SK-N-SH (cell line): ENCODE measurements at regions not wholly inside any gene's neighbourhood (a gene's known extent, or its start where the extent isn't known, plus 50 kb on each side); places are given as distances from the start of the nearest gene placed in this dataset.

ENCODE experiments used
- CTCF ChIP-seq: fragments of 200-600 bp; sonication (generic); IDR thresholded peaks from 2 replicates; pipeline ENCODE4 v1.6.1; 2017; ENCODE audit warnings: antibody characterized with exemption, mild to moderate bottlenecking, moderate library complexity
- EZH2phosphoT487 ChIP-seq: fragments of 200-600 bp; sonication (generic); IDR thresholded peaks from 2 replicates; pipeline ENCODE4 v1.6.1; 2017; ENCODE audit warnings: low read depth, mixed run types, mild to moderate bottlenecking, antibody characterized with exemption, moderate library complexity, borderline replicate concordance
- NRF1 ChIP-seq: IDR thresholded peaks from 2 replicates; pipeline ENCODE4 v1.6.1; 2012; ENCODE audit warnings: low read depth, mild to moderate bottlenecking, low read length
- POLR2AphosphoS5 ChIP-seq: IDR thresholded peaks from 2 replicates; pipeline ENCODE4 v1.6.1; 2012; ENCODE audit warnings: low read depth, low read length
- RFX5 ChIP-seq: IDR thresholded peaks from 2 replicates; pipeline ENCODE4 v1.6.1; 2012; ENCODE audit warnings: mild to moderate bottlenecking, improper control_type of control experiment, low read length
- YY1 ChIP-seq: IDR thresholded peaks from 2 replicates; pipeline ENCODE4 v1.4.0; 2012; ENCODE audit warnings: low read depth, mild to moderate bottlenecking
- TF ChIP-seq, protein P1 (sequence below): IDR thresholded peaks from 2 replicates; pipeline ENCODE4 v1.4.0; 2012; ENCODE audit warnings: low read depth, borderline replicate concordance

- TF ChIP-seq EZH2phosphoT487 (no peak), RFX5 (no peak), POLR2AphosphoS5 (no peak), YY1 (no peak), NRF1 (no peak), CTCF (no peak)
- TF ChIP-seq, protein P1, sequence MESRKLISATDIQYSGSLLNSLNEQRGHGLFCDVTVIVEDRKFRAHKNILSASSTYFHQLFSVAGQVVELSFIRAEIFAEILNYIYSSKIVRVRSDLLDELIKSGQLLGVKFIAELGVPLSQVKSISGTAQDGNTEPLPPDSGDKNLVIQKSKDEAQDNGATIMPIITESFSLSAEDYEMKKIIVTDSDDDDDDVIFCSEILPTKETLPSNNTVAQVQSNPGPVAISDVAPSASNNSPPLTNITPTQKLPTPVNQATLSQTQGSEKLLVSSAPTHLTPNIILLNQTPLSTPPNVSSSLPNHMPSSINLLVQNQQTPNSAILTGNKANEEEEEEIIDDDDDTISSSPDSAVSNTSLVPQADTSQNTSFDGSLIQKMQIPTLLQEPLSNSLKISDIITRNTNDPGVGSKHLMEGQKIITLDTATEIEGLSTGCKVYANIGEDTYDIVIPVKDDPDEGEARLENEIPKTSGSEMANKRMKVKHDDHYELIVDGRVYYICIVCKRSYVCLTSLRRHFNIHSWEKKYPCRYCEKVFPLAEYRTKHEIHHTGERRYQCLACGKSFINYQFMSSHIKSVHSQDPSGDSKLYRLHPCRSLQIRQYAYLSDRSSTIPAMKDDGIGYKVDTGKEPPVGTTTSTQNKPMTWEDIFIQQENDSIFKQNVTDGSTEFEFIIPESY = no peak
Measured at GRCh38 chr1:25062621-25063255, 132.7 kb upstream of the RUNX3 start.
